AG09309 (cell line): ENCODE measurements at regions not wholly inside any gene's neighbourhood (a gene's known extent, or its start where the extent isn't known, plus 50 kb on each side); places are given as distances from the start of the nearest gene placed in this dataset.

ENCODE experiments used
- DNase-seq: peaks from one replicate; pipeline ENCODE4 v3.0.0-alpha.2; 2010; ENCODE audit warnings: low read depth
- H3K4me3 ChIP-seq: 2 replicates; pipeline ENCODE4 v1.5.1; 2011; ENCODE audit warnings: mild to moderate bottlenecking, low read depth, low read length, moderate library complexity; ENCODE audit not compliant: control insufficient read depth
- CTCF ChIP-seq: IDR thresholded peaks from 2 replicates; pipeline ENCODE4 v1.5.1; 2011; ENCODE audit warnings: mild to moderate bottlenecking, low read depth, low read length, inconsistent platforms; ENCODE audit not compliant: insufficient read depth, control insufficient read depth; ENCODE audit errors: missing control alignments

GRCh38 chr22:22111983-22112382, 129.4 kb upstream of the TOP3B start:
- DNase-seq: no peak
- H3K4me3 ChIP-seq: no peak overlapping the region

DNA sequence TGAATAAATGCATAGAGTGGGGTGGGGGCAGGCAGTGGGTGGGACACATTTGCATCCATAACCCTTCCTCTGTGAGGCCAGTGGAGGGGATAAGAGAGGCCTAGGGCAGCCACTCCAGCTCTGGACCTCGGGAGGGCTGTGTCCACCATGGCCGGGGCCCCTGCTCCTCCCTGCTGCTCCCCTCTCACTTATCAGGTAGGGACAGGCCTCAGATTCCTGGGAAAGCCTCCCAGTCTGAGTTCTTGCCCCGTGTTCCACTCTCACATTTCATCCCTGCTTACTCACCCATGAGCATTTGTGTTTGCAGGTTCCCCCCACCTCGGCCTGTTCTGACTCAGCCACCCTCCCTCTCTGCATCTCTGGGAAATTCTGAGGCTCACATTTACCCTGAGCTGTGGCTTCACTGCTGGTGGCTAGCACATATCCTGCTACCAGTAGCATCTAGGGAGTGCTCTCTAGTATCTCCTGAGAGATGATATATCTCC, 128.7 kb upstream of the TOP3B start:
- H3K4me3 ChIP-seq: no peak overlapping the region
- DNase-seq: no peak
- no peak for TF ChIP-seq CTCF

More at GRCh38 chr22:22111983-22112382, 129.4 kb upstream of the TOP3B start:
- TF ChIP-seq CTCF: no peak

DNA sequence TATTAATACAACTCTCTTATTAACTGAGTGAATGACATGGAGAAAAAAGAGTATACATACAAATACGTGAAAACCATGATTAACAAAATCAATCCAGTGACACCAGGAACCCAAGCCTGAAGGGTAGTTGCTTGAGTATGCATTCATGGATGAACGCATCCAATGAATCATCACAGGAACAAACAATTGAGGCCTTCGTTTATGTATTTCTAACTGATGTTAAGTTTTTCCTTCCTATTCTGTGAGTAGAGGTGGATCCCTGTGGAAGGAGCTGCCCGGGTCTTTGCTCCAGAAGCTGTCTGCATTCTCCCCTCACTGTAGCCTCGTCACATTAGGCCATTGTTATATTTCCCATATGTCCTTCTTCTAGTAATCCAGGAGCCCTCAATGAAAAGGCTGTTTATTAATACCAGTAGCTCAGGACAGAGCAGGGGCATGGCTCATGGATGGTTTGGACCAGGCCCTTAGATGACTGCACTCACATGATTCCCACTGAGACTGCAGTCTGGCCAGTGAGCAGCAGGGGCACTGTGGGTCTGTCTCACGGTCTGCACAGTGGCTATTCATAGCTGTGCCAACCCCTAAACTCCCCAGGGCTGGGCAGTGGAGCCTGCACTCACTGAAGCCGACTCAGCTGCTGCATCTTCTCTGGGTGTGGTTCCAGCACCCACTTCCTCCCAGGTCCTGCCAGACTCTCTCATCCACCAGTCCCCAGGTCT, 128.1 kb upstream of the TOP3B start:
- peak; percentile 20 for DNase-seq
- no peak overlapping the region for H3K4me3 ChIP-seq
- peak; percentile 56 for TF ChIP-seq CTCF

GRCh38 chr22:22109693-22110466, 127.3 kb upstream of the TOP3B start:
- no peak for TF ChIP-seq CTCF
- no peak for DNase-seq
- H3K4me3 ChIP-seq: no peak overlapping the region

GRCh38 chr22:22106855-22107254, 124.3 kb upstream of the TOP3B start:
- no peak for DNase-seq
- H3K4me3 ChIP-seq: no peak overlapping the region
- no peak for TF ChIP-seq CTCF

GRCh38 chr22:22105364-22105763, 122.8 kb upstream of the TOP3B start:
- H3K4me3 ChIP-seq: no peak overlapping the region
- DNase-seq: no peak
- TF ChIP-seq CTCF: no peak
